ENCODE measurements at regions not wholly inside any gene's neighbourhood (a gene's known extent, or its start where the extent isn't known, plus 50 kb on each side); places are given as distances from the start of the nearest gene placed in this dataset.

GRCh38 chr13:88456151-88456550, 785.0 kb downstream of the SLITRK5 start:
- H3K36me3 ChIP-seq (ENCODE audit: low read depth, low read length): no peaks in the 10 kb centered on the region
- no peak overlapping the region for H3K4me3 ChIP-seq (ENCODE audit: low read length)
- no peak overlapping the region for H3K4me2 ChIP-seq (ENCODE audit: low read length)
- no peak overlapping the region for H2AFZ ChIP-seq (ENCODE audit: low read length)
- no peak overlapping the region for H3K9ac ChIP-seq (ENCODE audit: low read length)
- no peak for TF ChIP-seq EZH2 (IDR thresholded peaks at IDR 0.05; ENCODE audit: low read length, unreplicated experiment)
- TF ChIP-seq CTCF (conservative IDR thresholded peaks at IDR 0.05; ENCODE audit: low read depth, low read length): no peak
- no peak for TF ChIP-seq EZH2phosphoT487 (IDR thresholded peaks at IDR 0.05; ENCODE audit: borderline replicate concordance, low read length)
- ChIA-PET POLR2A (ENCODE audit: unreplicated experiment) (no interaction called here), CTCF (no interaction called here)
- H3F3A ChIP-seq (ENCODE audit: low read length, unreplicated experiment): no peaks in the 10 kb centered on the region
- DNase-seq (no peak), ATAC-seq (no peak)
- intact Hi-C loops (cut with micrococcal nuclease): no loop called here
- BruUV-seq (replicated peaks): no TSS peak
- no peaks in the 10 kb centered on the region for H3K27me3 ChIP-seq (ENCODE audit: low read length)
- H3K9me3 ChIP-seq (ENCODE audit: low read length): no peaks in the 10 kb centered on the region
- no peaks in the 10 kb centered on the region for H3K9me2 ChIP-seq (replicated peaks; ENCODE audit: low read length)
- no peaks in the 10 kb centered on the region for H3K4me1 ChIP-seq (ENCODE audit: insufficient read depth, low read length)
- no peaks in the 10 kb centered on the region for H4K20me1 ChIP-seq (ENCODE audit: low read length)
- no peak overlapping the region for H3K27ac ChIP-seq (ENCODE audit: low read length)
- no peaks in the 10 kb centered on the region for H3K79me2 ChIP-seq (ENCODE audit: low read length)

- Histone ChIP-seq H3K79me2 (ENCODE audit: low read length) (no peaks in the 10 kb centered on the region), H2AFZ (ENCODE audit: low read length) (no peak overlapping the region), H3K9ac (ENCODE audit: low read length) (no peak overlapping the region), H3K9me2 (replicated peaks; ENCODE audit: low read length) (no peaks in the 10 kb centered on the region), H3K4me1 (ENCODE audit: insufficient read depth, low read length) (no peaks in the 10 kb centered on the region), H3K27me3 (ENCODE audit: low read length) (no peaks in the 10 kb centered on the region), H3K4me3 (ENCODE audit: low read length) (no peak overlapping the region), H3F3A (ENCODE audit: low read length, unreplicated experiment) (no peaks in the 10 kb centered on the region), H3K27ac (ENCODE audit: low read length) (no peak overlapping the region), H3K36me3 (ENCODE audit: low read depth, low read length) (no peaks in the 10 kb centered on the region), H4K20me1 (ENCODE audit: low read length) (no peaks in the 10 kb centered on the region), H3K4me2 (ENCODE audit: low read length) (no peak overlapping the region), H3K9me3 (ENCODE audit: low read length) (no peaks in the 10 kb centered on the region)
- TF ChIP-seq CTCF (conservative IDR thresholded peaks at IDR 0.05; ENCODE audit: low read depth, low read length) (no peak), EZH2 (IDR thresholded peaks at IDR 0.05; ENCODE audit: low read length, unreplicated experiment) (no peak), EZH2phosphoT487 (IDR thresholded peaks at IDR 0.05; ENCODE audit: borderline replicate concordance, low read length) (no peak)
- intact Hi-C loops (cut with micrococcal nuclease): no loop called here
- DNase-seq (no peak), ATAC-seq (no peak)
- CTCF ChIA-PET: no interaction called here
- POLR2A ChIA-PET (ENCODE audit: unreplicated experiment): no interaction called here
- no TSS peak for BruUV-seq (replicated peaks)
Observed at GRCh38 chr13:88459331-88459730, 788.2 kb downstream of the SLITRK5 start.

GRCh38 chr13:88461272-88462009, 790.3 kb downstream of the SLITRK5 start:
- no peaks in the 10 kb centered on the region for H3K4me1 ChIP-seq (ENCODE audit: insufficient read depth, low read length)
- H3K9me3 ChIP-seq (ENCODE audit: low read length): no peaks in the 10 kb centered on the region
- ChIA-PET POLR2A (ENCODE audit: unreplicated experiment) (no interaction called here), CTCF (no interaction called here)
- no peak overlapping the region for H3K4me2 ChIP-seq (ENCODE audit: low read length)
- ATAC-seq (no peak), DNase-seq (no peak)
- TF ChIP-seq EZH2 (IDR thresholded peaks at IDR 0.05; ENCODE audit: low read length, unreplicated experiment): no peak
- no peak for TF ChIP-seq EZH2phosphoT487 (IDR thresholded peaks at IDR 0.05; ENCODE audit: borderline replicate concordance, low read length)
- TF ChIP-seq CTCF (conservative IDR thresholded peaks at IDR 0.05; ENCODE audit: low read depth, low read length): no peak
- BruUV-seq (replicated peaks): no TSS peak
- no peaks in the 10 kb centered on the region for H4K20me1 ChIP-seq (ENCODE audit: low read length)
- H3K79me2 ChIP-seq (ENCODE audit: low read length): no peaks in the 10 kb centered on the region
- H2AFZ ChIP-seq (ENCODE audit: low read length): no peak overlapping the region
- no peaks in the 10 kb centered on the region for H3K9me2 ChIP-seq (replicated peaks; ENCODE audit: low read length)
- H3F3A ChIP-seq (ENCODE audit: low read length, unreplicated experiment): no peaks in the 10 kb centered on the region
- intact Hi-C loops (cut with micrococcal nuclease): no loop called here
- no peak overlapping the region for H3K9ac ChIP-seq (ENCODE audit: low read length)
- H3K4me3 ChIP-seq (ENCODE audit: low read length): no peak overlapping the region
- no peaks in the 10 kb centered on the region for H3K27me3 ChIP-seq (ENCODE audit: low read length)
- no peak overlapping the region for H3K27ac ChIP-seq (ENCODE audit: low read length)
- H3K36me3 ChIP-seq (ENCODE audit: low read depth, low read length): no peaks in the 10 kb centered on the region
